SK-N-MC (cell line): ENCODE measurements at regions not wholly inside any gene's neighbourhood (a gene's known extent, or its start where the extent isn't known, plus 50 kb on each side); places are given as distances from the start of the nearest gene placed in this dataset.

ENCODE experiments used
- EZH2 ChIP-seq: fragments of 200-600 bp; sonication (generic); IDR thresholded peaks from one replicate; pipeline ENCODE4 v1.6.1; 2017; ENCODE audit warnings: antibody characterized with exemption
- FOXP2 ChIP-seq: optimal IDR thresholded peaks from 2 replicates; pipeline ENCODE3; 2011; ENCODE audit warnings: mild to moderate bottlenecking, moderate library complexity; ENCODE audit not compliant: insufficient read depth; ENCODE audit errors: extremely low read length, control extremely low read depth
- POLR2AphosphoS5 ChIP-seq: IDR thresholded peaks from 2 replicates; pipeline ENCODE4 v1.6.1; 2012; ENCODE audit warnings: mild to moderate bottlenecking, low read depth, low read length, borderline replicate concordance

DNA sequence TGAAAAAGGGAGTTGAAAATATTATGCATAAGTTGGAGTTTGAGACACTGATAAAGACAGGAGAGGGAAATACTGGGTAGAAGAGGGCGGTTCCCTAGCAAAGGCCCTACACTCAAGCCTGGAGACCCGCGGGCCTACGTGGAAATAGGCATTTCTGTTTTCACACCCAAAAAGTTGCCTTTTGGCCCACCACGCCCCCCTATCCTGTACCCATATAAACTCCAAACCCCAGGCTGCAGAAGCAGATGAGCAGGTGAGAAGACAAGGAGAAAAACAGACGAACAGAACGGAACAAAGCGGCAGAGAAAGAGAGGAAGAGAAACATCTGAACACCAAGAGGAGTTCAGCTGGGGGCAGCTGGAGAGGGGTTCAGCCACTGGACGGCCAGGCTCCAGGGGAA is 177.9 kb downstream of the GALC start:
- no peak for TF ChIP-seq POLR2AphosphoS5
- no peak for TF ChIP-seq EZH2
- no peak for TF ChIP-seq FOXP2
